NT2/D1 (cell line): ENCODE measurements at regions not wholly inside any gene's neighbourhood (a gene's known extent, or its start where the extent isn't known, plus 50 kb on each side); places are given as distances from the start of the nearest gene placed in this dataset.

Experiments used
- DNase-seq: peaks from one replicate; pipeline ENCODE4 v3.0.0-alpha.2; 2011; ENCODE audit warnings: low read depth, low spot score
- H3K27me3 ChIP-seq: 2 replicates; pipeline ENCODE4 v1.6.0; 2011; ENCODE audit warnings: mild to moderate bottlenecking; ENCODE audit not compliant: insufficient read length, insufficient read depth
- H3K36me3 ChIP-seq: 2 replicates; pipeline ENCODE4 v1.6.1; 2011; ENCODE audit warnings: mild to moderate bottlenecking, low read length, mixed read lengths; ENCODE audit not compliant: insufficient read depth, insufficient read length
- H3K4me1 ChIP-seq: 2 replicates; pipeline ENCODE4 v1.5.1; 2011; ENCODE audit not compliant: insufficient read depth, insufficient read length
- H3K4me3 ChIP-seq: 2 replicates; pipeline ENCODE4 v1.5.1; 2011; ENCODE audit warnings: low read depth; ENCODE audit not compliant: insufficient read length
- H3K9ac ChIP-seq: 2 replicates; pipeline ENCODE4 v1.6.0; 2011; ENCODE audit warnings: low read depth; ENCODE audit not compliant: insufficient read length
- H3K9me3 ChIP-seq: 2 replicates; pipeline ENCODE4 v1.5.1; 2011; ENCODE audit warnings: mild to moderate bottlenecking, low read length; ENCODE audit not compliant: insufficient read depth
- SUZ12 ChIP-seq: IDR thresholded peaks from 2 replicates; pipeline ENCODE4 v1.6.1; 2011; ENCODE audit not compliant: insufficient read length, insufficient read depth; ENCODE audit errors: extremely low read depth
- YY1 ChIP-seq: IDR thresholded peaks from 2 replicates; pipeline ENCODE4 v1.6.1; 2011; ENCODE audit not compliant: insufficient read length, insufficient read depth
- ZNF274 ChIP-seq: IDR thresholded peaks from 2 replicates; pipeline ENCODE4 v1.6.1; 2011; ENCODE audit warnings: mild to moderate bottlenecking, low read depth, low read length

GRCh38 chr1:238029126-238029525 lies 138.4 kb upstream of the ZP4 start:
- TF ChIP-seq ZNF274 (no peak), SUZ12 (no peak), YY1 (no peak)
- Histone ChIP-seq H3K36me3 (no peaks in the 10 kb centered on the region), H3K9ac (no peak overlapping the region), H3K9me3 (no peaks in the 10 kb centered on the region), H3K4me1 (no peaks in the 10 kb centered on the region), H3K27me3 (no peaks in the 10 kb centered on the region), H3K4me3 (no peak overlapping the region)
- DNase-seq: no peak

- no peak for TF ChIP-seq SUZ12
- TF ChIP-seq YY1: no peak
- TF ChIP-seq ZNF274: no peak
Observed at GRCh38 chr1:238027366-238027765, 136.6 kb upstream of the ZP4 start.

GRCh38 chr1:238023137-238023536 lies 132.4 kb upstream of the ZP4 start:
- Histone ChIP-seq H3K36me3 (no peaks in the 10 kb centered on the region), H3K4me3 (no peak overlapping the region), H3K9me3 (no peaks in the 10 kb centered on the region), H3K4me1 (no peaks in the 10 kb centered on the region), H3K27me3 (no peaks in the 10 kb centered on the region), H3K9ac (no peak overlapping the region)
- DNase-seq: no peak
- TF ChIP-seq YY1 (no peak), SUZ12 (no peak), ZNF274 (no peak)

More at GRCh38 chr1:238027366-238027765, 136.6 kb upstream of the ZP4 start:
- no peak for DNase-seq
- Histone ChIP-seq H3K36me3 (no peaks in the 10 kb centered on the region), H3K4me1 (no peaks in the 10 kb centered on the region), H3K4me3 (no peak overlapping the region), H3K9ac (no peak overlapping the region), H3K9me3 (no peaks in the 10 kb centered on the region), H3K27me3 (no peaks in the 10 kb centered on the region)

- H3K36me3 ChIP-seq: no peaks in the 10 kb centered on the region
- H3K4me1 ChIP-seq: no peaks in the 10 kb centered on the region
- no peaks in the 10 kb centered on the region for H3K27me3 ChIP-seq
- no peaks in the 10 kb centered on the region for H3K9me3 ChIP-seq
- H3K4me3 ChIP-seq: no peak overlapping the region
- TF ChIP-seq YY1: no peak
- no peak for TF ChIP-seq ZNF274
- TF ChIP-seq SUZ12: no peak
- no peak for DNase-seq
- no peak overlapping the region for H3K9ac ChIP-seq
Observed at GRCh38 chr1:238018214-238018613, 127.5 kb upstream of the ZP4 start.

GRCh38 chr1:238006779-238007178 lies 116.1 kb upstream of the ZP4 start:
- TF ChIP-seq SUZ12: no peak
- no peak for TF ChIP-seq ZNF274
- TF ChIP-seq YY1: no peak
- H3K4me1 ChIP-seq: no peaks in the 10 kb centered on the region
- no peaks in the 10 kb centered on the region for H3K36me3 ChIP-seq
- H3K9ac ChIP-seq: no peak overlapping the region
- no peaks in the 10 kb centered on the region for H3K9me3 ChIP-seq
- no peaks in the 10 kb centered on the region for H3K27me3 ChIP-seq
- no peak for DNase-seq
- H3K4me3 ChIP-seq: no peak overlapping the region

GRCh38 chr1:238005116-238005515 lies 114.4 kb upstream of the ZP4 start:
- no peak overlapping the region for H3K9ac ChIP-seq
- no peak for DNase-seq
- no peak overlapping the region for H3K4me3 ChIP-seq
- no peaks in the 10 kb centered on the region for H3K27me3 ChIP-seq
- no peaks in the 10 kb centered on the region for H3K9me3 ChIP-seq
- TF ChIP-seq ZNF274 (no peak), SUZ12 (no peak), YY1 (no peak)
- no peaks in the 10 kb centered on the region for H3K4me1 ChIP-seq
- H3K36me3 ChIP-seq: no peaks in the 10 kb centered on the region

- no peak overlapping the region for H3K4me3 ChIP-seq
Observed at GRCh38 chr1:238001818-238002217, 111.1 kb upstream of the ZP4 start.

More at GRCh38 chr1:238001818-238002217, 111.1 kb upstream of the ZP4 start:
- no peak overlapping the region for H3K9ac ChIP-seq
- DNase-seq: no peak
- H3K36me3 ChIP-seq: no peaks in the 10 kb centered on the region
- H3K4me1 ChIP-seq: no peaks in the 10 kb centered on the region
- no peaks in the 10 kb centered on the region for H3K9me3 ChIP-seq
- H3K27me3 ChIP-seq: no peaks in the 10 kb centered on the region
- no peak for TF ChIP-seq SUZ12
- TF ChIP-seq YY1: no peak
- TF ChIP-seq ZNF274: no peak
